NCI-H2029 (cell line): ENCODE measurements at regions not wholly inside any gene's neighbourhood (a gene's known extent, or its start where the extent isn't known, plus 50 kb on each side); places are given as distances from the start of the nearest gene placed in this dataset.

Experiments used
- DNase-seq: peaks from one replicate; lab custom pipeline; 2025; lab: John Stamatoyannopoulos, UW

GRCh38 chr10:71069909-71070666, 142.3 kb upstream of the UNC5B start:
- no peak for DNase-seq

- DNase-seq = no peak
These were observed 141.6 kb upstream of the UNC5B start for GRCh38 chr10:71070741-71071140.

GRCh38 chr10:71072131-71072822, 140.1 kb upstream of the UNC5B start:
- no peak for DNase-seq

- DNase-seq = no peak
These were observed 139.6 kb upstream of the UNC5B start for GRCh38 chr10:71072823-71073210.

- DNase-seq = no peak
These were observed 138.8 kb upstream of the UNC5B start for GRCh38 chr10:71073451-71074175.

GRCh38 chr10:71074176-71074755, 138.1 kb upstream of the UNC5B start:
- no peak for DNase-seq

GRCh38 chr10:71075086-71075758, 137.1 kb upstream of the UNC5B start:
- DNase-seq = no peak

GRCh38 chr10:71075759-71076472, 136.5 kb upstream of the UNC5B start:
- no peak for DNase-seq

- no peak for DNase-seq
These were observed 135.8 kb upstream of the UNC5B start for GRCh38 chr10:71076473-71077142.

GRCh38 chr10:71077143-71077581, 135.2 kb upstream of the UNC5B start:
- DNase-seq = no peak

- DNase-seq = no peak
These were observed 134.4 kb upstream of the UNC5B start for GRCh38 chr10:71077796-71078453.

- DNase-seq = no peak
These were observed 133.8 kb upstream of the UNC5B start for GRCh38 chr10:71078454-71079145.

- no peak for DNase-seq
These were observed 132.5 kb upstream of the UNC5B start for GRCh38 chr10:71079761-71080380.

GRCh38 chr10:71080381-71081228, 131.8 kb upstream of the UNC5B start:
- DNase-seq = no peak

GRCh38 chr10:71081229-71081560, 131.2 kb upstream of the UNC5B start:
- DNase-seq = no peak

GRCh38 chr10:71081912-71082311, 130.5 kb upstream of the UNC5B start:
- no peak for DNase-seq

- DNase-seq = no peak
These were observed 129.2 kb upstream of the UNC5B start for GRCh38 chr10:71082960-71083715.

- DNase-seq = no peak
These were observed 128.7 kb upstream of the UNC5B start for GRCh38 chr10:71083716-71083975.
